ENCODE measurements at regions not wholly inside any gene's neighbourhood (a gene's known extent, or its start where the extent isn't known, plus 50 kb on each side); places are given as distances from the start of the nearest gene placed in this dataset.

GRCh38 chr4:154035341-154035740, 246.5 kb upstream of the SFRP2 start:
- TF ChIP-seq, protein P1, sequence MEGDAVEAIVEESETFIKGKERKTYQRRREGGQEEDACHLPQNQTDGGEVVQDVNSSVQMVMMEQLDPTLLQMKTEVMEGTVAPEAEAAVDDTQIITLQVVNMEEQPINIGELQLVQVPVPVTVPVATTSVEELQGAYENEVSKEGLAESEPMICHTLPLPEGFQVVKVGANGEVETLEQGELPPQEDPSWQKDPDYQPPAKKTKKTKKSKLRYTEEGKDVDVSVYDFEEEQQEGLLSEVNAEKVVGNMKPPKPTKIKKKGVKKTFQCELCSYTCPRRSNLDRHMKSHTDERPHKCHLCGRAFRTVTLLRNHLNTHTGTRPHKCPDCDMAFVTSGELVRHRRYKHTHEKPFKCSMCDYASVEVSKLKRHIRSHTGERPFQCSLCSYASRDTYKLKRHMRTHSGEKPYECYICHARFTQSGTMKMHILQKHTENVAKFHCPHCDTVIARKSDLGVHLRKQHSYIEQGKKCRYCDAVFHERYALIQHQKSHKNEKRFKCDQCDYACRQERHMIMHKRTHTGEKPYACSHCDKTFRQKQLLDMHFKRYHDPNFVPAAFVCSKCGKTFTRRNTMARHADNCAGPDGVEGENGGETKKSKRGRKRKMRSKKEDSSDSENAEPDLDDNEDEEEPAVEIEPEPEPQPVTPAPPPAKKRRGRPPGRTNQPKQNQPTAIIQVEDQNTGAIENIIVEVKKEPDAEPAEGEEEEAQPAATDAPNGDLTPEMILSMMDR (IDR thresholded peaks at IDR 0.05; ENCODE audit: unreplicated experiment in 3 of 3), result no peak
- peaks cover 3% of the 10 kb centered on the region for H3K27me3 Mint-ChIP-seq (ENCODE audit: low read depth)
- H3K4me3 Mint-ChIP-seq, result no peak overlapping the region
- peaks cover 51% of the 10 kb centered on the region for H3K4me1 Mint-ChIP-seq
- no peaks in the 10 kb centered on the region for H3K36me3 Mint-ChIP-seq (ENCODE audit: low read depth)
- peaks cover 4% of the 10 kb centered on the region for H3K9me3 Mint-ChIP-seq
- H3K27ac Mint-ChIP-seq, result peak overlapping the region in 2 of 3 experiments; percentile 78 to 80

- TF ChIP-seq, protein P1 (IDR thresholded peaks at IDR 0.05; ENCODE audit: unreplicated experiment in 3 of 3), result no peak
- Mint-ChIP-seq H3K4me1 (peaks cover 45% of the 10 kb centered on the region), H3K9me3 (peaks cover 4% of the 10 kb centered on the region), H3K4me3 (no peak overlapping the region), H3K27me3 (ENCODE audit: low read depth) (peaks cover 3% of the 10 kb centered on the region), H3K27ac (no peak overlapping the region), H3K36me3 (ENCODE audit: low read depth) (no peaks in the 10 kb centered on the region)
These were observed 245.0 kb upstream of the SFRP2 start for GRCh38 chr4:154033921-154034320.

DNA sequence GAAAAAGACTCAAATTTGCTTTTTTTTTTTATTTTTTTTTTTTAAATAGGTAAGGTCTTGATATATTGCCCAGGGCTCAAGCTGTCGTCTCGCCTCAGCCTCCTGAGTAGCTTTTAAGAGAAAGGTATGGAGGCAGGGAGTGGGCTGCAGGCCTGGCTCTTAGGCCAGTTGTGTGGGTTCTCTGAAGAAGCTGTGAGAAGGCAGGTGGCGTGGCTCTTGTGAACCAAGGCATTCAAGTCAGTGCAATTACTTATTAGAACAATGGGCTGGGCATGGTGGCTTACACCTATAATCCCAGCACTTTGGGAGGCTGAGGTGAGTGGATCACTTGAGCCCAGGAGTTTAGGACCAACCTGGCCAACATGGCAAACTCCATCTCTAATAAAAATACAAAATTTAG, 244.0 kb upstream of the SFRP2 start:
- Mint-ChIP-seq H3K4me1 (peaks cover 38% of the 10 kb centered on the region), H3K36me3 (ENCODE audit: low read depth) (no peaks in the 10 kb centered on the region), H3K27me3 (ENCODE audit: low read depth) (peaks cover 3% of the 10 kb centered on the region), H3K4me3 (no peak overlapping the region), H3K9me3 (peaks cover 4% of the 10 kb centered on the region), H3K27ac (no peak overlapping the region)
- TF ChIP-seq, protein P1 (IDR thresholded peaks at IDR 0.05; ENCODE audit: unreplicated experiment in 3 of 3), result no peak

DNA sequence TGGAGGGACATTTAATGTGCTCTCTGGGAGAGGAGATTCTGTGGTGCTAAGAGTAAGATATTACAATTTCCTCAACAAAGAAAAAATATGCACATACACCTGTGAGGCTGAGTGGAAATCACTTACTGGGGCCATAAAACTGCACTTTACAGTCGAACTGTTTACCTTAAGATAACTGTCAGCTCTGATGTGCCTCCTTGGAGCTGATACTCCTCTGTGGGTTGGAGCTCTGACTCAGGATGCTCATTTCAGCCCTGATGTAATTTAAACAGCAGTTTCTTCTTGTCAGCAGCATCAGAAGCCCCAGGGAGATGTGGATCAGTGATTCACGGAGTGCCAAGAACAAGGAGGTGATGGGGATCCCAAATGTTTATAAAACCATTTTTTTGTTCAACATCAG, 241.9 kb upstream of the SFRP2 start:
- no peaks in the 10 kb centered on the region for H3K36me3 Mint-ChIP-seq (ENCODE audit: low read depth)
- TF ChIP-seq, protein P1 (IDR thresholded peaks at IDR 0.05; ENCODE audit: unreplicated experiment in 3 of 3), result no peak
- H3K9me3 Mint-ChIP-seq, result peaks cover 4% of the 10 kb centered on the region
- peak overlapping the region in 2 of 3 experiments; percentile 24 to 73 for H3K27ac Mint-ChIP-seq
- no peak overlapping the region for H3K4me3 Mint-ChIP-seq
- peaks cover 3% of the 10 kb centered on the region for H3K27me3 Mint-ChIP-seq (ENCODE audit: low read depth)
- H3K4me1 Mint-ChIP-seq, result peaks cover 23% of the 10 kb centered on the region

DNA sequence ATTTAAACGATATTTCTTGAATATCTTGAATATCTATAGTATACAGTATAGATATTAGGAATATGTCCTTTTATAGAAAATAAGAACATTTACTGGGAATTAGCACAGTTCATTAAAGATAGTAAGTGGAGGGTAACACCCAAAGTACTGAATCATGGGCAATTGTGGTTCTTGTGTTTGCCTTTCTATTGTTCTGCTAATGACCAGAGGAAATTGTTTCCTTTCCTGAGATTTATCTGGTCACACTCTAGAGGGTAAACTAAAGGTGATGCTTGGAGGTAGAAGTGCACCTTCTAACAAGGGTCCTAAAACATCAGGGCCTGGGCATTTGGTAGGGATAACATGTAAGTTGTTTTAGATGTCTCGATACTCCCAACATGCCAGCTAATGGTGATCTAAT, 241.3 kb upstream of the SFRP2 start:
- Mint-ChIP-seq H3K27me3 (ENCODE audit: low read depth) (peaks cover 3% of the 10 kb centered on the region), H3K9me3 (peaks cover 4% of the 10 kb centered on the region), H3K4me3 (no peak overlapping the region), H3K27ac (peak overlapping the region in 2 of 3 experiments; percentile 17 to 73), H3K36me3 (ENCODE audit: low read depth) (no peaks in the 10 kb centered on the region), H3K4me1 (peaks cover 20% of the 10 kb centered on the region)
- TF ChIP-seq, protein P1 (IDR thresholded peaks at IDR 0.05; ENCODE audit: unreplicated experiment in 3 of 3), result no peak

GRCh38 chr4:154029171-154029570, 240.3 kb upstream of the SFRP2 start:
- Mint-ChIP-seq H3K27me3 (ENCODE audit: low read depth) (peaks cover 3% of the 10 kb centered on the region), H3K4me3 (no peak overlapping the region), H3K9me3 (peaks cover 4% of the 10 kb centered on the region), H3K4me1 (peaks cover 13% of the 10 kb centered on the region), H3K36me3 (ENCODE audit: low read depth) (no peaks in the 10 kb centered on the region), H3K27ac (no peak overlapping the region)
- TF ChIP-seq, protein P1 (IDR thresholded peaks at IDR 0.05; ENCODE audit: unreplicated experiment in 3 of 3), result no peak
